Transverse colon (tissue), 4 donors: ENCODE measurements at regions not wholly inside any gene's neighbourhood (a gene's known extent, or its start where the extent isn't known, plus 50 kb on each side); places are given as distances from the start of the nearest gene placed in this dataset.

Experiments used
- DNase-seq: peaks from one replicate; pipeline ENCODE4 v3.0.0-alpha.2; 2019
- H3K27ac ChIP-seq, 4 donors: fragments of 200-600 bp; sonication (generic); 2 replicates each; pipeline ENCODE4 v1.5.1; 2016 to 2018; ENCODE audit warnings: inconsistent platforms in 4 of 4
- H3K27me3 ChIP-seq: fragments of 200-600 bp; sonication (generic); 2 replicates; pipeline ENCODE4 v1.5.1; 2017; ENCODE audit warnings: inconsistent platforms
- H3K36me3 ChIP-seq, 4 donors: fragments of 200-600 bp; sonication (generic); 2 replicates each; pipeline ENCODE4 v1.5.1; 2017 to 2019; ENCODE audit warnings: inconsistent platforms in 4 of 4
- H3K4me1 ChIP-seq, 4 donors: fragments of 200-600 bp; sonication (generic); 2 replicates each; pipeline ENCODE4 v1.5.1; 2017 to 2020; ENCODE audit warnings: inconsistent platforms in 4 of 4
- H3K4me3 ChIP-seq, 4 donors: fragments of 200-600 bp; sonication (generic); 1 replicate in 1 of 4; 2 replicates in 3 of 4; pipeline versions ENCODE4 v1.5.1 to v1.6.1; 2017 to 2019; ENCODE audit warnings: inconsistent platforms in 4 of 4
- H3K9me3 ChIP-seq, 2 donors: fragments of 200-600 bp; sonication (generic); 2 replicates each; pipeline ENCODE4 v1.5.1; 2017 to 2019; ENCODE audit warnings: inconsistent platforms in 2 of 2
- CTCF ChIP-seq, 5 experiments: fragments of 200-600 bp in 3 of 5; fragments of 450-650 bp in 2 of 5; sonication (generic) in 3 of 5; IDR thresholded peaks; 1 replicate in 2 of 5; 2 replicates in 3 of 5; pipeline ENCODE4 v1.5.1; 2016 to 2017; ENCODE audit warnings: antibody characterized with exemption in 5 of 5, inconsistent platforms in 3 of 5, mild to moderate bottlenecking in 2 of 5, moderate library complexity in 1 of 5
- EP300 ChIP-seq: sonication (generic); formaldehyde crosslinking; IDR thresholded peaks from one replicate; pipeline ENCODE4 v1.6.1; 2017; ENCODE audit warnings: antibody characterized with exemption, low read depth
- POLR2A ChIP-seq: fragments of 450-650 bp; IDR thresholded peaks from one replicate; pipeline ENCODE4 v1.6.1; 2016; ENCODE audit warnings: antibody characterized with exemption, mild to moderate bottlenecking, moderate library complexity
- POLR2AphosphoS5 ChIP-seq, 3 donors: sonication (generic); formaldehyde crosslinking; IDR thresholded peaks; one replicate each; pipeline ENCODE4 v1.6.1; 2016; ENCODE audit warnings: antibody characterized with exemption in 3 of 3
- WGBS, 2 donors: methylation state at CpG; one replicate each; pipeline ENCODE4 v1.1.5; 2018; ENCODE audit warnings: low coverage in 1 of 2; 5-methylcytosine and 5-hydroxymethylcytosine counted together
- in situ Hi-C, 4 donors: fragments of 200-750 bp; cut with MboI; loops; one replicate each; pipeline versions ENCODE4 v1.15.0 to v1.15.1; 2017; ENCODE audit warnings: low sequenced_read_pairs in 3 of 4, low pct_ligation_motif_present in 1 of 4, low pct_unique_long_range_greater_than_20kb in 1 of 4
- intact Hi-C: fragments of 100-400 bp; cut with DNase I; formaldehyde crosslinking; loops from one replicate; pipeline ENCODE4 v1.15.1; 2023; ENCODE audit warnings: low total_unique reads

- H3K4me3 ChIP-seq, result no peak overlapping the region
- H3K36me3 ChIP-seq, result no peaks in the 10 kb centered on the region
- no peaks in the 10 kb centered on the region for H3K4me1 ChIP-seq
- in situ Hi-C loops, result no loop called here
- no peak for TF ChIP-seq CTCF (IDR thresholded peaks at IDR 0.05)
- TF ChIP-seq POLR2AphosphoS5 (IDR thresholded peaks at IDR 0.05), result no peak
- no peak for TF ChIP-seq EP300
- no peak for TF ChIP-seq POLR2A
- no peak overlapping the region for H3K27ac ChIP-seq
- no peaks in the 10 kb centered on the region for H3K27me3 ChIP-seq
- intact Hi-C loops, result no loop called here
- DNase-seq, result no peak
- no peaks in the 10 kb centered on the region for H3K9me3 ChIP-seq
- WGBS, 2 donors, result 67 to 72% methylated on average over 3 of the region's 3 CpGs
Measured at GRCh38 chr13:103931331-103931845, 865.2 kb upstream of the SLC10A2 start.

- Histone ChIP-seq H3K4me1 (no peaks in the 10 kb centered on the region), H3K27ac (no peak overlapping the region), H3K4me3 (no peak overlapping the region), H3K9me3 (no peaks in the 10 kb centered on the region), H3K27me3 (no peaks in the 10 kb centered on the region), H3K36me3 (no peaks in the 10 kb centered on the region)
- 68 to 71% methylated on average over 3 of the region's 3 CpGs for WGBS, 2 donors
- in situ Hi-C loops (no loop called here), intact Hi-C loops (no loop called here)
- DNase-seq, result no peak
- TF ChIP-seq POLR2AphosphoS5 (IDR thresholded peaks at IDR 0.05) (no peak), EP300 (no peak), CTCF (IDR thresholded peaks at IDR 0.05) (no peak), POLR2A (no peak)
Measured at GRCh38 chr13:103926118-103926517, 859.9 kb upstream of the SLC10A2 start.

GRCh38 chr13:103908911-103909310 lies 842.7 kb upstream of the SLC10A2 start:
- TF ChIP-seq CTCF (IDR thresholded peaks at IDR 0.05), result no peak
- TF ChIP-seq POLR2AphosphoS5 (IDR thresholded peaks at IDR 0.05), result no peak
- TF ChIP-seq EP300, result no peak
- TF ChIP-seq POLR2A, result no peak
- H3K36me3 ChIP-seq, result no peaks in the 10 kb centered on the region
- WGBS, 2 donors, result 80 to 86% methylated on average over 1 of the region's 1 CpG
- H3K4me3 ChIP-seq, result no peak overlapping the region
- intact Hi-C loops, result no loop called here
- in situ Hi-C loops, result no loop called here
- H3K27me3 ChIP-seq, result no peaks in the 10 kb centered on the region
- no peaks in the 10 kb centered on the region for H3K4me1 ChIP-seq
- H3K27ac ChIP-seq, result no peak overlapping the region
- no peak for DNase-seq
- no peaks in the 10 kb centered on the region for H3K9me3 ChIP-seq

- 70 to 75% methylated on average over 5 of the region's 5 CpGs for WGBS, 2 donors
- intact Hi-C loops, result no loop called here
- Histone ChIP-seq H3K4me3 (no peak overlapping the region), H3K9me3 (no peaks in the 10 kb centered on the region), H3K36me3 (no peaks in the 10 kb centered on the region), H3K4me1 (no peaks in the 10 kb centered on the region), H3K27me3 (no peaks in the 10 kb centered on the region), H3K27ac (no peak overlapping the region)
- DNase-seq, result no peak
- no peak for TF ChIP-seq CTCF (IDR thresholded peaks at IDR 0.05)
- TF ChIP-seq POLR2AphosphoS5 (IDR thresholded peaks at IDR 0.05), result no peak
- no peak for TF ChIP-seq EP300
- TF ChIP-seq POLR2A, result no peak
- in situ Hi-C loops, result no loop called here
Measured at GRCh38 chr13:103908274-103908673, 842.1 kb upstream of the SLC10A2 start.
